ENCODE measurements at regions not wholly inside any gene's neighbourhood (a gene's known extent, or its start where the extent isn't known, plus 50 kb on each side); places are given as distances from the start of the nearest gene placed in this dataset.

- TF ChIP-seq CHD2 (IDR thresholded peaks at IDR 0.05; ENCODE audit: low read length, partially characterized antibody) (no peak), NR3C1 (IDR thresholded peaks at IDR 0.05) (no peak), EP300 (IDR thresholded peaks at IDR 0.05) (no peak), HDAC2 (IDR thresholded peaks at IDR 0.05) (no peak), ELK1 (IDR thresholded peaks at IDR 0.05; ENCODE audit: low read depth, low read length) (no peak), RAD21 (conservative IDR thresholded peaks at IDR 0.05 in 1 of 2, IDR thresholded peaks at IDR 0.05 in 1 of 2) (no peak), USF2 (IDR thresholded peaks at IDR 0.05) (no peak), JUN (IDR thresholded peaks at IDR 0.05) (no peak), RCOR1 (IDR thresholded peaks at IDR 0.05; ENCODE audit: low read depth, low read length) (no peak), POLR2A (IDR thresholded peaks at IDR 0.05; ENCODE audit: low read length) (no peak)
- TF ChIP-seq, protein P1, sequence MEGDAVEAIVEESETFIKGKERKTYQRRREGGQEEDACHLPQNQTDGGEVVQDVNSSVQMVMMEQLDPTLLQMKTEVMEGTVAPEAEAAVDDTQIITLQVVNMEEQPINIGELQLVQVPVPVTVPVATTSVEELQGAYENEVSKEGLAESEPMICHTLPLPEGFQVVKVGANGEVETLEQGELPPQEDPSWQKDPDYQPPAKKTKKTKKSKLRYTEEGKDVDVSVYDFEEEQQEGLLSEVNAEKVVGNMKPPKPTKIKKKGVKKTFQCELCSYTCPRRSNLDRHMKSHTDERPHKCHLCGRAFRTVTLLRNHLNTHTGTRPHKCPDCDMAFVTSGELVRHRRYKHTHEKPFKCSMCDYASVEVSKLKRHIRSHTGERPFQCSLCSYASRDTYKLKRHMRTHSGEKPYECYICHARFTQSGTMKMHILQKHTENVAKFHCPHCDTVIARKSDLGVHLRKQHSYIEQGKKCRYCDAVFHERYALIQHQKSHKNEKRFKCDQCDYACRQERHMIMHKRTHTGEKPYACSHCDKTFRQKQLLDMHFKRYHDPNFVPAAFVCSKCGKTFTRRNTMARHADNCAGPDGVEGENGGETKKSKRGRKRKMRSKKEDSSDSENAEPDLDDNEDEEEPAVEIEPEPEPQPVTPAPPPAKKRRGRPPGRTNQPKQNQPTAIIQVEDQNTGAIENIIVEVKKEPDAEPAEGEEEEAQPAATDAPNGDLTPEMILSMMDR (IDR thresholded peaks at IDR 0.05): no peak
Measured at GRCh38 chr2:226074391-226074790, 674.9 kb downstream of the NYAP2 start.

All from A549 (cell line).